Fibroblast of mammary gland (primary cell): ENCODE measurements at regions not wholly inside any gene's neighbourhood (a gene's known extent, or its start where the extent isn't known, plus 50 kb on each side); places are given as distances from the start of the nearest gene placed in this dataset.
"Not testable (repeated sequence)": the region's sequence is repeated elsewhere in the genome, so short reads cannot be mapped to it uniquely, and the experiment has no call there.

Experiments used
- DNase-seq: peaks from one replicate; pipeline ENCODE4 v3.0.0-alpha.2; 2010; ENCODE audit warnings: low read depth
- H3K4me3 ChIP-seq: 2 replicates; pipeline ENCODE4 v1.5.1; 2011; ENCODE audit warnings: low read depth, mild to moderate bottlenecking, low read length, moderate library complexity; ENCODE audit not compliant: control insufficient read depth
- TF ChIP-seq, protein P1 (sequence below): conservative IDR thresholded peaks from 2 replicates; pipeline ENCODE4 v1.5.1; 2011; ENCODE audit warnings: low read depth, low read length, inconsistent platforms; ENCODE audit not compliant: control insufficient read depth, insufficient read depth

- no peak overlapping the region for H3K4me3 ChIP-seq
- no peak for DNase-seq
- TF ChIP-seq, protein P1, sequence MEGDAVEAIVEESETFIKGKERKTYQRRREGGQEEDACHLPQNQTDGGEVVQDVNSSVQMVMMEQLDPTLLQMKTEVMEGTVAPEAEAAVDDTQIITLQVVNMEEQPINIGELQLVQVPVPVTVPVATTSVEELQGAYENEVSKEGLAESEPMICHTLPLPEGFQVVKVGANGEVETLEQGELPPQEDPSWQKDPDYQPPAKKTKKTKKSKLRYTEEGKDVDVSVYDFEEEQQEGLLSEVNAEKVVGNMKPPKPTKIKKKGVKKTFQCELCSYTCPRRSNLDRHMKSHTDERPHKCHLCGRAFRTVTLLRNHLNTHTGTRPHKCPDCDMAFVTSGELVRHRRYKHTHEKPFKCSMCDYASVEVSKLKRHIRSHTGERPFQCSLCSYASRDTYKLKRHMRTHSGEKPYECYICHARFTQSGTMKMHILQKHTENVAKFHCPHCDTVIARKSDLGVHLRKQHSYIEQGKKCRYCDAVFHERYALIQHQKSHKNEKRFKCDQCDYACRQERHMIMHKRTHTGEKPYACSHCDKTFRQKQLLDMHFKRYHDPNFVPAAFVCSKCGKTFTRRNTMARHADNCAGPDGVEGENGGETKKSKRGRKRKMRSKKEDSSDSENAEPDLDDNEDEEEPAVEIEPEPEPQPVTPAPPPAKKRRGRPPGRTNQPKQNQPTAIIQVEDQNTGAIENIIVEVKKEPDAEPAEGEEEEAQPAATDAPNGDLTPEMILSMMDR: no peak
These were observed 338.0 kb upstream of the SASH1 start for GRCh38 chr6:148004651-148005050.

GRCh38 chr6:148005806-148006205 is 336.8 kb upstream of the SASH1 start:
- TF ChIP-seq, protein P1: no peak
- DNase-seq: no peak
- no peak overlapping the region for H3K4me3 ChIP-seq

DNA sequence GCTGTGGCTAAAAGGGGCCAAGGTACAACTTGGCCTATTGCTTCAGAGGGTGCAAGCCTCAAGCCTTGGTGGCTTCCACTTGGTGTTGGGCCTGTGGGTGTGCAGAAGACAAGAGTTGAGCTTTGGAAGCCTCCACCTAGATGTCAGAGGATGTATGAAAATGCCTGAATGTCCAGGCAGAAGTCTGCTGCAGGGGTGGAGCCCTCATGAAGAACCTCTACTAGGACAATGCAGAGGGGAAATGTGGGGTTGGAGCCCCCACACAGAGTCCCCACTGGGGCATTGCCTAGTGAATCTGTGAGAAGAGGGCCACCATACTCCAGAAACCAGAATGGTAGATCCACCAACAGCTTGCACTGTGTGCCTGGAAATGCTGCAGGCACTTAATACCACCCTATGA is 332.1 kb upstream of the SASH1 start:
- DNase-seq, H3K4me3 ChIP-seq: not testable (repeated sequence)

DNA sequence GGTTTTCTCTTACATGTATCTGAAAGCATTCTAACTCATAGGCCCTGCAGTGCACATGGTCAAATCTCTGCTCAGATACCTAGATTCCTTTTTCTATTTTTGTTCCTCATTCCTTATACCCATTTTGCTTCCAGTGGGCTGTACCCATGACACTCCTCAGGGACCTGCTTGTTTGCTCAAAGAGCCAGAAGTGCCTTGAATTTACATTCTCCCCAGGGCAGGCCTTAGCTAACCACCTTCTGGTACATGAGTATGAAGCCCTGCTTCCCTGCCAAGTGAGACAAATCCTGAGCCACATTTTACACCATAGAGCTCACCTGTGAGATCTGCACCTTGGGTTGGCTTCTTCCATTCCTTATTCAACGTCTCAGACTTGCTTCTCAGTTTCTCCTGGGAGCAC is 326.6 kb upstream of the SASH1 start:
- H3K4me3 ChIP-seq: no peak overlapping the region
- no peak for DNase-seq
- TF ChIP-seq, protein P1: no peak

DNA sequence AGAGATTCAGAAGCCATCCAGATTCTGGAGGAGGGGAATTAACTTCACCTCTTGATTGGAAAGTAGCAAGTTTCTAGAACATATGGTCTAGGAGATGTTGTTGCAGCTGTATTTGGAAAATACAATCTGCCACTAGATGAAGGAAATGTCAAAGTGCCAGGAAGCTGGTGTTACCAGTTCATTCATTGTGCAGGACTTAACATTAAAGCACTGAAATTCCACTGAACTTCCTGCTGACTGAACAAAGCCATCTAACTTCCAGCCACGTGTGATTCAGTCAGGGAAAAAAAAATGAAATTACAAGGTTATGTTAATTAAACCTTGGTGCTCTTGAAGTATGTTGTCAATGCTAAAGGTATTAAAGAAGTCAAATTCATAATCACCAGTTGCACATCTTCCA is 321.5 kb upstream of the SASH1 start:
- no peak for DNase-seq
- TF ChIP-seq, protein P1: no peak
- no peak overlapping the region for H3K4me3 ChIP-seq

GRCh38 chr6:148021699-148022098 is 320.9 kb upstream of the SASH1 start:
- TF ChIP-seq, protein P1: no peak
- no peak for DNase-seq

DNA sequence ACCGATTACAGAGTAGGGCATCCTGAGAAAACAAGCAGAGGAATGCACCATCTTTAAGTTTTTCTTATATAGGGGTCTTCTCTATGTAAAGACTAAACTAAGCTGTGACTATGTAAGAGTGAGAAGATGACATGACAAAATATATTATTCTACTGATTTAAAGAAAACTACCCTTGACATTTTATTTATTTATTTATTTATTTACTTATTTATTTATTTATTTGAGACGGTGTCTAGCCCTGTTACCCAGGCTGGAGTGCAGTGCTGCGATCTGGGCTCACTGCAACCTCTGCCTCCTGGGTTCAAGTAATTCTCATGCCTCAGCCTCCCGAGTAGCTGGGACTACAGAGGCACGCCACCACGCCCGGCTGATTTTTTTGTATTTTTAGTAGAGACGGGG is 320.4 kb upstream of the SASH1 start:
- DNase-seq, H3K4me3 ChIP-seq: not testable (repeated sequence)

More at GRCh38 chr6:148021699-148022098, 320.9 kb upstream of the SASH1 start:
- H3K4me3 ChIP-seq: no peak overlapping the region

DNA sequence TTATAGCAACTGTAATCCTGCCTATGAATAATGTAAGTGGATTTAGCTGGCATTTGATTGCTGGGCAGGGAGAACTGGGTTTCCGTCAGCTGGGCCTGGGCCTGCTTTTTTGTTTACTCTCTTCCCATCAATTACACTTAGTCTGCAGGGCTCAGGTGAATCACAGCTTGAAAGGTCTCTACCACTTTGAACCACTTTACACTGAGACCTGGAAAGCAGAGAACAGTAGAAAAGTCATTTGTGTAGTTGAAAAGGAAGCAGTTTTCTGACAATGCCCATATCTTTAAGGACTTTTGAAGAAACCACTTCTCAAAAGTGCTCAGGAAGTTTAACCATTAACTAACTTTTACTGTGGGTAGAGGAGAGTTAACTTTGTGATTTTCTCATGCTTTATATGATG is 315.4 kb upstream of the SASH1 start:
- H3K4me3 ChIP-seq: no peak overlapping the region
- no peak for DNase-seq
- TF ChIP-seq, protein P1: no peak
